Esophagus squamous epithelium (tissue), 4 donors: ENCODE measurements at regions not wholly inside any gene's neighbourhood (a gene's known extent, or its start where the extent isn't known, plus 50 kb on each side); places are given as distances from the start of the nearest gene placed in this dataset.

ENCODE experiments used
- POLR2A ChIP-seq, 4 donors: fragments of 450-650 bp; IDR thresholded peaks; one replicate each; pipeline ENCODE4 v1.6.1; 2017; ENCODE audit warnings: antibody characterized with exemption in 4 of 4, mild to moderate bottlenecking in 4 of 4, moderate library complexity in 3 of 4
- TF ChIP-seq, protein P1 (sequence below), 6 experiments: fragments of 450-650 bp in 4 of 6; fragments of 200-600 bp in 2 of 6; sonication (generic) in 2 of 6; IDR thresholded peaks; one replicate each; pipeline ENCODE4 v1.5.1; 2016 to 2019; ENCODE audit warnings: antibody characterized with exemption in 6 of 6, mild to moderate bottlenecking in 4 of 6, moderate library complexity in 4 of 6

DNA sequence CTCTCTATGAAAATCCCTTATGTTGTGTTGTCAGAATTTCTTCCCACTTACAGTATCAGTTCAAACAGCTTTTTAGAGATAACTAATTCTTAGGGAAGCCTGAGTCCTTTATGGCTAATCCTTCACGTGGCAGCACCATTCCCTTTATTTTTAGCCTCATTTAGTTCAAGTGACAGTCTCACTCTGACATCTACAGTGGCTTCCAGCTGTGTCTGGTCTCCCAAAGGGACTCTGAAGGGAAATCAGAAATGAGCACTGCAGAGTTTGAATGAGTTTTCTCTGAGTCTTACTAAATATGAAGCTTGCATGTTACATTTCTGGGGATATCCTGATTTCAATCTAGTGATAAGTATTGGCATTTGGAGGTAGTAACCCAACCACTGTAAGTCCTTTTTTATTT, 1104.1 kb downstream of the CDH11 start:
- TF ChIP-seq, protein P1, sequence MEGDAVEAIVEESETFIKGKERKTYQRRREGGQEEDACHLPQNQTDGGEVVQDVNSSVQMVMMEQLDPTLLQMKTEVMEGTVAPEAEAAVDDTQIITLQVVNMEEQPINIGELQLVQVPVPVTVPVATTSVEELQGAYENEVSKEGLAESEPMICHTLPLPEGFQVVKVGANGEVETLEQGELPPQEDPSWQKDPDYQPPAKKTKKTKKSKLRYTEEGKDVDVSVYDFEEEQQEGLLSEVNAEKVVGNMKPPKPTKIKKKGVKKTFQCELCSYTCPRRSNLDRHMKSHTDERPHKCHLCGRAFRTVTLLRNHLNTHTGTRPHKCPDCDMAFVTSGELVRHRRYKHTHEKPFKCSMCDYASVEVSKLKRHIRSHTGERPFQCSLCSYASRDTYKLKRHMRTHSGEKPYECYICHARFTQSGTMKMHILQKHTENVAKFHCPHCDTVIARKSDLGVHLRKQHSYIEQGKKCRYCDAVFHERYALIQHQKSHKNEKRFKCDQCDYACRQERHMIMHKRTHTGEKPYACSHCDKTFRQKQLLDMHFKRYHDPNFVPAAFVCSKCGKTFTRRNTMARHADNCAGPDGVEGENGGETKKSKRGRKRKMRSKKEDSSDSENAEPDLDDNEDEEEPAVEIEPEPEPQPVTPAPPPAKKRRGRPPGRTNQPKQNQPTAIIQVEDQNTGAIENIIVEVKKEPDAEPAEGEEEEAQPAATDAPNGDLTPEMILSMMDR (IDR thresholded peaks at IDR 0.05): no peak
- TF ChIP-seq POLR2A (IDR thresholded peaks at IDR 0.05): no peak
